ENCODE measurements at regions not wholly inside any gene's neighbourhood (a gene's known extent, or its start where the extent isn't known, plus 50 kb on each side); places are given as distances from the start of the nearest gene placed in this dataset.

GRCh38 chr10:52654201-52654600 lies 118.4 kb downstream of the MBL2 start:
- no peak overlapping the region for H3K4me2 ChIP-seq (ENCODE audit: low read depth, low read length, poor library complexity, severe bottlenecking)
- H3K4me3 ChIP-seq (ENCODE audit: low read length) = no peak overlapping the region
- H3K27ac ChIP-seq (ENCODE audit: low read length) = no peak overlapping the region
- DNase-seq = no peak
- H3K79me2 ChIP-seq (ENCODE audit: low read length) = no peaks in the 10 kb centered on the region
- no peaks in the 10 kb centered on the region; the same call in 1 of the 2 replicates for H3K9me3 ChIP-seq (ENCODE audit: low read length)
- no peaks in the 10 kb centered on the region for H3K27me3 ChIP-seq (ENCODE audit: low read length)
- no peak overlapping the region for H2AFZ ChIP-seq (ENCODE audit: low read length)
- H3K36me3 ChIP-seq (ENCODE audit: insufficient read depth, low read length) = no peaks in the 10 kb centered on the region
- H3K9me2 ChIP-seq (replicated peaks; ENCODE audit: insufficient read depth, low read length) = no peaks in the 10 kb centered on the region
- H4K20me1 ChIP-seq (ENCODE audit: insufficient read depth, low read depth, low read length) = no peaks in the 10 kb centered on the region
- no peaks in the 10 kb centered on the region for H3K4me1 ChIP-seq (ENCODE audit: low read length)
- no peak overlapping the region for H3K9ac ChIP-seq (ENCODE audit: low read length)

- Histone ChIP-seq H3K27me3 (ENCODE audit: low read length) (no peaks in the 10 kb centered on the region), H3K9me3 (ENCODE audit: low read length) (peaks cover 7% of the 10 kb centered on the region), H3K9ac (ENCODE audit: low read length) (no peak overlapping the region), H3K9me2 (replicated peaks; ENCODE audit: insufficient read depth, low read length) (no peaks in the 10 kb centered on the region), H3K4me2 (ENCODE audit: low read depth, low read length, poor library complexity, severe bottlenecking) (no peak overlapping the region), H3K4me1 (ENCODE audit: low read length) (no peaks in the 10 kb centered on the region), H3K27ac (ENCODE audit: low read length) (no peak overlapping the region), H2AFZ (ENCODE audit: low read length) (no peak overlapping the region), H4K20me1 (ENCODE audit: insufficient read depth, low read depth, low read length) (no peaks in the 10 kb centered on the region), H3K36me3 (ENCODE audit: insufficient read depth, low read length) (no peaks in the 10 kb centered on the region), H3K4me3 (ENCODE audit: low read length) (no peak overlapping the region), H3K79me2 (ENCODE audit: low read length) (no peaks in the 10 kb centered on the region)
- no peak for DNase-seq
These were observed 114.5 kb downstream of the MBL2 start for GRCh38 chr10:52658112-52658511.

- peaks cover 12% of the 10 kb centered on the region for H3K9me3 ChIP-seq (ENCODE audit: low read length)
- H3K4me1 ChIP-seq (ENCODE audit: low read length) = no peaks in the 10 kb centered on the region
- H3K4me3 ChIP-seq (ENCODE audit: low read length) = no peak overlapping the region
- H3K9ac ChIP-seq (ENCODE audit: low read length) = no peak overlapping the region
- no peak for DNase-seq
- no peak overlapping the region for H2AFZ ChIP-seq (ENCODE audit: low read length)
- no peaks in the 10 kb centered on the region for H4K20me1 ChIP-seq (ENCODE audit: insufficient read depth, low read depth, low read length)
- H3K79me2 ChIP-seq (ENCODE audit: low read length) = no peaks in the 10 kb centered on the region
- no peak overlapping the region for H3K27ac ChIP-seq (ENCODE audit: low read length)
- H3K36me3 ChIP-seq (ENCODE audit: insufficient read depth, low read length) = no peaks in the 10 kb centered on the region
- no peaks in the 10 kb centered on the region for H3K9me2 ChIP-seq (replicated peaks; ENCODE audit: insufficient read depth, low read length)
- H3K4me2 ChIP-seq (ENCODE audit: low read depth, low read length, poor library complexity, severe bottlenecking) = no peak overlapping the region
- no peaks in the 10 kb centered on the region for H3K27me3 ChIP-seq (ENCODE audit: low read length)
These were observed 113.5 kb downstream of the MBL2 start for GRCh38 chr10:52659085-52659484.

GRCh38 chr10:52662256-52662655 lies 110.3 kb downstream of the MBL2 start:
- H4K20me1 ChIP-seq (ENCODE audit: insufficient read depth, low read depth, low read length) = no peaks in the 10 kb centered on the region
- no peak overlapping the region for H3K27ac ChIP-seq (ENCODE audit: low read length)
- H3K79me2 ChIP-seq (ENCODE audit: low read length) = no peaks in the 10 kb centered on the region
- H3K27me3 ChIP-seq (ENCODE audit: low read length) = no peaks in the 10 kb centered on the region
- H3K9ac ChIP-seq (ENCODE audit: low read length) = no peak overlapping the region
- no peaks in the 10 kb centered on the region for H3K9me2 ChIP-seq (replicated peaks; ENCODE audit: insufficient read depth, low read length)
- no peak overlapping the region for H3K4me2 ChIP-seq (ENCODE audit: low read depth, low read length, poor library complexity, severe bottlenecking)
- H3K4me1 ChIP-seq (ENCODE audit: low read length) = no peaks in the 10 kb centered on the region
- H3K9me3 ChIP-seq (ENCODE audit: low read length) = peaks cover 28% of the 10 kb centered on the region
- H3K4me3 ChIP-seq (ENCODE audit: low read length) = no peak overlapping the region
- no peak overlapping the region for H2AFZ ChIP-seq (ENCODE audit: low read length)
- no peaks in the 10 kb centered on the region for H3K36me3 ChIP-seq (ENCODE audit: insufficient read depth, low read length)
- DNase-seq = no peak

GRCh38 chr10:52663161-52663560 lies 109.4 kb downstream of the MBL2 start:
- Histone ChIP-seq H3K4me1 (ENCODE audit: low read length) (no peaks in the 10 kb centered on the region), H3K4me2 (ENCODE audit: low read depth, low read length, poor library complexity, severe bottlenecking) (no peak overlapping the region), H3K36me3 (ENCODE audit: insufficient read depth, low read length) (no peaks in the 10 kb centered on the region), H3K27me3 (ENCODE audit: low read length) (no peaks in the 10 kb centered on the region), H3K9ac (ENCODE audit: low read length) (no peak overlapping the region), H3K9me3 (ENCODE audit: low read length) (peaks cover 34% of the 10 kb centered on the region), H3K27ac (ENCODE audit: low read length) (no peak overlapping the region), H4K20me1 (ENCODE audit: insufficient read depth, low read depth, low read length) (no peaks in the 10 kb centered on the region), H3K9me2 (replicated peaks; ENCODE audit: insufficient read depth, low read length) (no peaks in the 10 kb centered on the region), H2AFZ (ENCODE audit: low read length) (no peak overlapping the region), H3K79me2 (ENCODE audit: low read length) (no peaks in the 10 kb centered on the region), H3K4me3 (ENCODE audit: low read length) (no peak overlapping the region)
- no peak for DNase-seq

GRCh38 chr10:52664629-52665028 lies 108.0 kb downstream of the MBL2 start:
- Histone ChIP-seq H3K4me1 (ENCODE audit: low read length) (no peaks in the 10 kb centered on the region), H4K20me1 (ENCODE audit: insufficient read depth, low read depth, low read length) (no peaks in the 10 kb centered on the region), H3K9me2 (replicated peaks; ENCODE audit: insufficient read depth, low read length) (no peaks in the 10 kb centered on the region), H3K4me3 (ENCODE audit: low read length) (no peak overlapping the region), H3K9ac (ENCODE audit: low read length) (no peak overlapping the region), H3K9me3 (ENCODE audit: low read length) (peaks cover 34% of the 10 kb centered on the region), H3K79me2 (ENCODE audit: low read length) (no peaks in the 10 kb centered on the region), H3K27ac (ENCODE audit: low read length) (no peak overlapping the region), H3K4me2 (ENCODE audit: low read depth, low read length, poor library complexity, severe bottlenecking) (no peak overlapping the region), H2AFZ (ENCODE audit: low read length) (no peak overlapping the region), H3K27me3 (ENCODE audit: low read length) (no peaks in the 10 kb centered on the region), H3K36me3 (ENCODE audit: insufficient read depth, low read length) (no peaks in the 10 kb centered on the region)
- no peak for DNase-seq

GRCh38 chr10:52665821-52666220 lies 106.8 kb downstream of the MBL2 start:
- Histone ChIP-seq H3K27ac (ENCODE audit: low read length) (no peak overlapping the region), H3K4me1 (ENCODE audit: low read length) (no peaks in the 10 kb centered on the region), H4K20me1 (ENCODE audit: insufficient read depth, low read depth, low read length) (no peaks in the 10 kb centered on the region), H3K36me3 (ENCODE audit: insufficient read depth, low read length) (no peaks in the 10 kb centered on the region), H3K9ac (ENCODE audit: low read length) (no peak overlapping the region), H2AFZ (ENCODE audit: low read length) (no peak overlapping the region), H3K9me3 (ENCODE audit: low read length) (peaks cover 35% of the 10 kb centered on the region), H3K79me2 (ENCODE audit: low read length) (no peaks in the 10 kb centered on the region), H3K9me2 (replicated peaks; ENCODE audit: insufficient read depth, low read length) (no peaks in the 10 kb centered on the region), H3K4me3 (ENCODE audit: low read length) (no peak overlapping the region), H3K27me3 (ENCODE audit: low read length) (no peaks in the 10 kb centered on the region), H3K4me2 (ENCODE audit: low read depth, low read length, poor library complexity, severe bottlenecking) (no peak overlapping the region)
- no peak for DNase-seq

- Histone ChIP-seq H4K20me1 (ENCODE audit: insufficient read depth, low read depth, low read length) (no peaks in the 10 kb centered on the region), H3K9ac (ENCODE audit: low read length) (no peak overlapping the region), H3K27me3 (ENCODE audit: low read length) (no peaks in the 10 kb centered on the region), H3K79me2 (ENCODE audit: low read length) (no peaks in the 10 kb centered on the region), H3K4me2 (ENCODE audit: low read depth, low read length, poor library complexity, severe bottlenecking) (no peak overlapping the region), H3K4me3 (ENCODE audit: low read length) (no peak overlapping the region), H3K36me3 (ENCODE audit: insufficient read depth, low read length) (no peaks in the 10 kb centered on the region), H3K4me1 (ENCODE audit: low read length) (no peaks in the 10 kb centered on the region), H2AFZ (ENCODE audit: low read length) (no peak overlapping the region), H3K9me3 (ENCODE audit: low read length) (peaks cover 41% of the 10 kb centered on the region), H3K9me2 (replicated peaks; ENCODE audit: insufficient read depth, low read length) (no peaks in the 10 kb centered on the region), H3K27ac (ENCODE audit: low read length) (no peak overlapping the region)
- DNase-seq = no peak
These were observed 105.7 kb downstream of the MBL2 start for GRCh38 chr10:52666931-52667330.

- H3K27me3 ChIP-seq (ENCODE audit: low read length) = no peaks in the 10 kb centered on the region
- H3K9ac ChIP-seq (ENCODE audit: low read length) = no peak overlapping the region
- H3K36me3 ChIP-seq (ENCODE audit: insufficient read depth, low read length) = no peaks in the 10 kb centered on the region
- no peaks in the 10 kb centered on the region for H3K4me1 ChIP-seq (ENCODE audit: low read length)
- H3K79me2 ChIP-seq (ENCODE audit: low read length) = no peaks in the 10 kb centered on the region
- H3K27ac ChIP-seq (ENCODE audit: low read length) = no peak overlapping the region
- no peak overlapping the region for H3K4me2 ChIP-seq (ENCODE audit: low read depth, low read length, poor library complexity, severe bottlenecking)
- H3K9me2 ChIP-seq (replicated peaks; ENCODE audit: insufficient read depth, low read length) = no peaks in the 10 kb centered on the region
- DNase-seq = no peak
- no peak overlapping the region for H3K4me3 ChIP-seq (ENCODE audit: low read length)
- H3K9me3 ChIP-seq (ENCODE audit: low read length) = peaks cover 41% of the 10 kb centered on the region
- H2AFZ ChIP-seq (ENCODE audit: low read length) = no peak overlapping the region
- H4K20me1 ChIP-seq (ENCODE audit: insufficient read depth, low read depth, low read length) = no peaks in the 10 kb centered on the region
These were observed 104.6 kb downstream of the MBL2 start for GRCh38 chr10:52668024-52668423.
